Activated CD4-positive, CD25-positive, alpha-beta regulatory T cell treated with anti-CD3 and anti-CD28 coated beads, Interleukin-2, amount 50 U/mL, for 24 hours (primary cell): ENCODE measurements at regions not wholly inside any gene's neighbourhood (a gene's known extent, or its start where the extent isn't known, plus 50 kb on each side); places are given as distances from the start of the nearest gene placed in this dataset.
"Not testable (repeated sequence)": the region's sequence is repeated elsewhere in the genome, so short reads cannot be mapped to it uniquely, and the experiment has no call there.

Experiments used
- ATAC-seq, 2 donors: fragments of 150-1000 bp; cut with Tn5 transposase; one replicate each; pipeline ENCODE4 v1.10.0; 2021; ENCODE audit warnings: mild to moderate bottlenecking in 1 of 2, moderate library complexity in 1 of 2

GRCh38 chr7:138374119-138374693 is 85.9 kb upstream of the TRIM24 start:
- no peak for ATAC-seq

DNA sequence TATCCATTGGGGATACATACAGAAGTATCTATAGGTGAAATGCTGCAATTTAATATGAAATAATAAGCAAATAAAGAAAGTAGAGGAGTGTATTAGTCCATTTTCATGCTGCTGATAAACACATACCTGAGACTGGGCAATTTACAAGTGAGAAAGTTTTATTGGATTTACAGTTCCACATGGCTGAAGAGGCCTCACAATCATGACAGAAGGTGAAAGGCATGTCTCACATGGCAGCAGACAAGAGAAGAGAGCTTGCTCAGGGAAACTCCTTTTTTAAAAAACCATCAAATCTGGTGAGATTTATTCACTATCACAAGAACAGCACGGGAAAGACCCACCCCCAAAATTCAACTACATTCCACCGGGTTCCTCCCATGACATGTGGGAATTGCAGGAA is 82.8 kb upstream of the TRIM24 start:
- ATAC-seq, result no peak

DNA sequence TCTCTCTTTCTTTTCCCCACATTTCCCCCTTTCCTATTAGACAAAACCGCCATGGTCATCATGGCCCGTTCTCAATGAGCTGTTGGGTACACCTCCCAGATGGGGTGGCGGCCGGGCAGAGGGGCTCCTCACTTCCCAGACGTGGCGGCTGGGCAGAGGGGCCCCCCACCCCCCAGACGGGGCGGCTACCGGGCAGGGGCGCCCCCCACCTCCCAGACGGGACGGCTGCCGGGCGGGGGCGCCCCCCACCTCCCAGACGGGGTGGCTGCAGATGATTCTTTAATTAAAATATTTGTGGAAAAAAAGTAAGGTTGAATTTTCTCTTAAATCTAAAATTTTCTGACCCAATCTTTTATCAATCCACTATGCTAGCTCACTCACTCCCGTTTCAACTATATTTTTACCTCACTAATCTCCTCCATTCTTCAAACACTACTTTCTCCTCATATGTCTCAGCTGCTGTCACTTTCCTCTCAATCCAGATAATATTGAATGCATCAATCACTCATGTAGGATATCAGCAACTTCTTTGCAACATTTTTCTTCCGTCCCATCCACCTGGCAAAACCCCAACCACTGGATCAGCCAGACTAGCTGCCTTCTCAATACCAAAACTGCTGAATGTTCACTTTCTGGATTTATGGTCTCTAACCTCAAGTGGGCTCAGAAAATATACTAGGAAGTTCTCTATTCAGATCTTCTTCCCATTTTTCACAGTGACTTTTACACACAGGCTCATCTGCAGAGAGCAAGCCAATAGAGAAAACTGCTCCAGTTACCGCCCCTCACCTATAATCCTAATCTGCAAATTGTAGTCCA is 81.1 kb upstream of the TRIM24 start:
- ATAC-seq, result no peak

- no peak for ATAC-seq
Measured at GRCh38 chr7:138382862-138383565, 77.0 kb upstream of the TRIM24 start.

GRCh38 chr7:138386821-138387220 is 73.2 kb upstream of the TRIM24 start:
- ATAC-seq, result no peak

GRCh38 chr7:138387755-138388475 is 72.1 kb upstream of the TRIM24 start:
- no peak for ATAC-seq

DNA sequence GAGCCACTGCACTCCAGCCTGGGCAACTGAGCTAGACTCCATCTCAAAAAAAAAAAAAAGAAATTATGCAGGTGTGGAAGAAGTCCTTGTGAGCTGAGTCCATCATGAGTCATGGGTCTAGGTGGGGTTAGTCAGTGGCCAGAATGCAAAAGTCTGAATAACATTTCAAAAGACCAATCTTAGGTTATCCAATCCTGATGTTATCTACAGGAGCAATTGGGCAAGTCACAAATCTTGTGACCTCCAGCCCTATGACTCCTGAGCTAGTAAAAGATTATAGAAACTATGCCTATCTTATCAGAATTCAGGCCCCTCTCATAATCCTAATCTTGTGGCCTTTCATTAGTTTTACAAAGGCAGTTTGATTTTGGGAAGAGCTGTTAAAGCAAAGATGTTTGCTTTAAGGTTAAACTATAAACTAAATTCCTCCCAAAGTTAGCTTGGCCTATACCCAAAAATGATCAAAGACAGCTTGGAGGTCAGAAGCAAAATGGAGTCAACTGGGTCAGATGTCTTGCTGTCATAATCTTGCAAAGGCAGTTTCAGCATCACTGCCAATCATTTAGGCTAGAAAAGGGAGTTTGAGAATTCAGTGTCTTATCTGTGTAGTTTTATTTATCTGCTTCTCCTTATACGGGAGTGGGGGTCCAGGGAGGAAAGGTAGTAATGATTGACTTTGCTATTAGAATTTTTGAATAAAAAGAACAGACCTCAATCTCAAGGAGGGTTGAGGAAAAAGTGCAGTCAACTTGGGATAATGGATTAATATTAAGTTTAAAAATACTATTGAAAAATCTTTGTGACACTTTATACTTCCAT is 71.2 kb upstream of the TRIM24 start:
- ATAC-seq, result no peak

GRCh38 chr7:138395763-138396162 is 64.3 kb upstream of the TRIM24 start:
- ATAC-seq, result no peak

- ATAC-seq, result no peak
Measured at GRCh38 chr7:138396251-138397070, 63.6 kb upstream of the TRIM24 start.

GRCh38 chr7:138397071-138397433 is 63.0 kb upstream of the TRIM24 start:
- not testable (repeated sequence) for ATAC-seq

DNA sequence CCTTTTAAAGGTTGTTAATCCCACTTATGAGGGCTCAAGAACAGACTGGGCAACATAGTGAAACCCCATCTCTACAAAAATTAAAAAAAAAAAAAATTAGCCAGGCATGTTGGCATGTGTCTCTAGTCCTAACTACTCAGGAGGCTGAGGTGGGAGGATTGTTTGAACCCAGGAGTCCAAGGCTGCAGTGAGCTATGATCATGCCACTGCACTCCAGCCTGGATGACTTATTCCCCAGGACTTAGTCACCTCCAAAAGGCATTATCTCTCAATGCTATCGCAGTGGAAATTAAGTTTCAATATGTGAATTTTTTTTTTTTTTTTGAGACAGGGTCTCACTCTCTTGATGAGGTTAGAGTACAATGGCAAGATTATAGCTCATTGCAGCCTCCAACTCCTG is 61.2 kb upstream of the TRIM24 start:
- ATAC-seq, result no peak

DNA sequence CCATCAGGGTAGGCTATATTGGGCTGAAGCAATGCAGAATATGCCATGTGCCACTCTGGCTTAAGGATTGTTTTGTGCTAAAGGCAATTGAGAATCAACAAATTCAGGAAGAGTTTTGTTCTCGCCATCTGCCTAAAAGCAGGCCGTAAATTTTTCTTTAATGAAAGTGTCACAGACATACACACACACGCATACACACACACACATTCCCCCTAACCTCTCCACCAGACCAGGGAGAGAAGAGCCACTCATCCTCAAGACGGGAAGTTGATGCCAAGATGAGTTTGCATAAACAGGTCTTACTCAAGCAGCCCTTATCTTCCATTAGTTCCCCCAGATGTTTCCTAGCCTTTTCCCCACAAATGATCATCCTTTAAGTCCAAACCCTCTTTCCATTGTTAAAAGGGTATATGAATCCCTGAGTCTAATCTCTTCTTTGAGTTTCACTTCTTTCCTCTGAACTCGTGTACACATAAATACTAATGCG is 59.6 kb upstream of the TRIM24 start:
- ATAC-seq, result no peak

DNA sequence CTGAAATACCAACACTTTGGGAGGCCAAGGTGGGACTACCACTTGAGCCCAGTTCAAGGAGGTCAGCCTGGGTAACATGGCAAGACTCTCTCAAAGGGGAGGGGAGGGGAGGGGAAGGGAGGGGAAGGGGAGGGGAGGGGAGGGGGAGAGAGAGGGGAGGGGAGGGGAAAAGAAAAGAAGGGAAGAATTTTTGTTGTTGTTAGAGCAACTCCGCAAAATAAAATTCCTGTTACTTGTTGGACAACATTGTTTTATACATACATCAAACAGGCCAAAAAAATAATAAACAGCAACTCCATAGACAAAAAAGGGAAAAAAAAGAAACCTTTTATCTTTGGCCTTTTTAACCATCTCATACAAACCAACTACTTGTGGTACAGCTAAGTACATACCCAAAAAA is 57.3 kb upstream of the TRIM24 start:
- no peak for ATAC-seq

- ATAC-seq, result no peak
Measured at GRCh38 chr7:138405496-138405895, 54.6 kb upstream of the TRIM24 start.

DNA sequence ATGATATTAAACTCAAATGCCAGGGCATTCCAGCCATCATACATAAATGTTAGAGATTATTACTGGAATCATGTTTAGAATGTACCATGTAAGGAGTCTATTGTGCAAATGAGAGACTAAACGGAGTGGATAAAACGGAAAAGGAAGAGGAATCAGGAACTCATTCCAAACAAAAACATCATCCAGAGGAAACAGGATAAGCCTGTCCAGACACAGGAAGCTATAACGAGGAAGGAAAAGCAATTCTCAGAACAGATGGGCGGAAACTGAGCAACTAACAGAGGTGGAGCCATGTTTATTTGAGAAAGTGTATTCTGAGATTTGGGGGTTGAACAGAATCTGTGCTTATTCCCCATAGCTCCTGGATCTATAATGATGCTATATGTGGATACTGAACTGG is 52.3 kb upstream of the TRIM24 start:
- ATAC-seq, result no peak
